Limb (tissue), 2 donors: ENCODE measurements at regions not wholly inside any gene's neighbourhood (a gene's known extent, or its start where the extent isn't known, plus 50 kb on each side); places are given as distances from the start of the nearest gene placed in this dataset.

Experiments used
- DNase-seq, 2 donors: peaks; one replicate each; pipeline ENCODE4 v3.0.0-alpha.2; 2016; ENCODE audit errors: extremely low spot score in 2 of 2

GRCh38 chr21:15365751-15366392, 301.1 kb upstream of the NRIP1 start:
- DNase-seq, result no peak

GRCh38 chr21:15366555-15366954, 301.8 kb upstream of the NRIP1 start:
- DNase-seq, result no peak

GRCh38 chr21:15367061-15367626, 302.3 kb upstream of the NRIP1 start:
- no peak for DNase-seq

DNA sequence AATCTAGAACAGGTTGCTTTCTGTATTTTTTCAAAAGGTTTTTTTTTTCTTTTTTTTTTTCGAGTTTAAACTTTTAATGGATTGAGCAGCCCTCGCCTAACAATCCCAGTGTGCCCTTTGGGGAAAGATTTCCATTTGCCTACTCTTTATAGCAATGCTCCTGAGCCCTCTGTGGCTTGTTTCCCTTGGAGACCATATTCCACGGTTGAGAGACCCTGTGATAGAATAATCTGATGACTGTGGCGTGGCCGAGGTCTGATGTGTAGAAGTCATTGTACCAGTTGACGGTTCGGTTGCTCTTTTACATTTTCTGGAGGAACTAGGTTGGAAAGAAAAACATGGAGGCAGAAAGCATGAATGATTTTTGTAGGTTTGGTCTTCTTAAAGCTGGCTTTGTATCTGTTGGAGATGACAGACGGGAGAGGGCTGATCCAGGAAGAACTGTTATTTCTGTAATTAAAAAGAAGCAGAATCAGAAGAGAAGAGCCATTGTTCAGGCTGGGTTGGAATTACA, 305.7 kb upstream of the NRIP1 start:
- no peak for DNase-seq

GRCh38 chr21:15373941-15374340, 309.1 kb upstream of the NRIP1 start:
- DNase-seq, result no peak

GRCh38 chr21:15379776-15380175, 315.0 kb upstream of the NRIP1 start:
- DNase-seq, result no peak

- DNase-seq, result no peak
Measured at GRCh38 chr21:15383588-15383987, 318.8 kb upstream of the NRIP1 start.

GRCh38 chr21:15390049-15390448, 325.2 kb upstream of the NRIP1 start:
- DNase-seq, result no peak

GRCh38 chr21:15397258-15397657, 332.5 kb upstream of the NRIP1 start:
- no peak for DNase-seq

DNA sequence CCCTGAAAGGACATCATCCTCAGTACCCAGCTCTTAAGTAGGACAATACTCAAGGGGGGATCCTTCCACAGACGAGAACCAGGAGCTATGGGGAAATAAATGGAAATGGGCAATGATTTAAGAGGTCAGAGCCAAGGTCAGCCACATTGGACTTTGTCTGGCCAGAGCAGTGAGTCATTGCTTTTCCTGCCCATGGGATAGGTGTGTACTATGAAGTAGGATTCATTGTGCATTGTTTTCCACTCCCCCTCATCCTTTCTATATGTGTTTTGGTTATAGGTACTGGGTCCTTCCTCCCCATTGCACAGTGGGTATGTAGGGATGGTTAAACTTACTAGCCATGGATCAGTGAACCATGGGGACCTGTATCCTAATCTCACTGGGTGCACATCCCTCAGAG, 328.9 kb upstream of the USP25 start:
- no peak for DNase-seq

- no peak for DNase-seq
Measured at GRCh38 chr21:15401331-15401730, 328.5 kb upstream of the USP25 start.

DNA sequence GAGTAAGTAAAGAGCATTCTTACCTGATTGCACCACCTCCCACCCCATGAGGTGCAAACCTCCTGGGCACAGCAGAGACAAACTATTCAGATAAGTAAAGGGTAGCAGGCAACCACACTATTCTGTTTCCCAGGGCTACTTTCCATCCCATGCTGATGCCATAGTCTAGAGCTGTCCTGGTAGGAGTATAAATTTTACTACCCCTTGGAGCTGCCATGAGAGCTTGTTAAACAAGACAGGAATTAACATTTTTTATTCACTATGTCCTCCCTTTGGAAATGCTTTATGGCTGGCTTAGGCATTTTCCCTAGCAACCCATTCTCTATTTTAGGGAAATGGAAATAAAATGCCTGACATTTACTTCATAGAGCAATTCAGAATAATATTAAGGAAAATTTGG, 324.6 kb upstream of the USP25 start:
- DNase-seq, result no peak

DNA sequence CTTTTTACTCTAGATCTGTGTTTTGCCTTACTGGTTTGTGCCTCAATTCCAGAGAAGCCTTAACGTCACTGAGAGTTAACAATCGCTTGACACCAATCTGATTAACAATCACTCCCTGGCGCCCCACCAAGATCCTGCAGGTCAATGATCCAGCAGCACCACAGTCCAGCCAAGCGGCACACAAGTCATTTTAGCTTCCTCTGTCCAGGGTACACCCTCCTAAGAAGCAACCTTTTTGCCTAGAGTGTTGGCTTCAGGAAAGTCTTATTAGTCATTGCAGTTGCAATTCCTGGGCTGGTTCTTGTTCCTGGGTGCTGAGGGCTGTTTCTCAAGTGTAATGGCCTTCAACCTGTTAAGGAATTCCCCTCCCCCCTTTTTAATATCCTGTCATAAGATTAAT, 323.0 kb upstream of the USP25 start:
- no peak for DNase-seq

DNA sequence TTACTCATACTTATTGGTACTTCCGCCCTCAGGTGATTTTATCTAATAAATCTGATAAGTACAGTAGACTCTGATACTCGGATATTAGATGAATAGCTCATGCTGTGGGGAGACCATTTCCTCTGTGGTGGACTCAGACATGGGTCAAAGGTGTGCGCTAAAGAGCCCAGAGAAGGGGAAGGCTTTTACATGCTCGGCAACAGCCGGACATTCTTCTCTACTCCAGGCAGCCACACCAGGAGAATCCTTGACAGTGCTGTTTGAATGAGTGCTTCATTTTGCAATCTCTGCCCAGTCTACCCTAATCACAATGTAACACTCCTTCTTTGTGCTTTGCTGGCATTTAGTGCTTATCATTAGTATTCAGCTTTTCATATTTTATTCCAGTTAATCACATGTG, 322.2 kb upstream of the USP25 start:
- no peak for DNase-seq

DNA sequence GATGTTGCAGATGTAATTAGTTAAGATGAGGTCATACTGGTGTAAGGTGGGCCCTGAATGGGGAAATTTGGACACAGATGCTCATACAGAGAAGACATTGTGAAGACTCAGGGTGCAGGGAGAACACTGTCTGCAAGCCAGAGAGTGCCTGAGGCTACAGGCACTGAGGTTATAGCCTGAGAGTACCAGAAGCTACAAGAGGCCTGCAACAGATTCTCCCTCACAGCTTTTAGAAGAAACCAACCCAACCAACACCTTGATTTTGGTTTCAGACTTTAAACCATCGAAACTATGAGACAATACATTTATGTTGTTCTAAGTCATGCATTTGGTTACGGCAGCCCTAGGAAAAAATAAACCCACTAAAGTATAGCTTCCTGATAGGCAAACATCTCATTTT, 321.7 kb upstream of the USP25 start:
- DNase-seq, result no peak

DNA sequence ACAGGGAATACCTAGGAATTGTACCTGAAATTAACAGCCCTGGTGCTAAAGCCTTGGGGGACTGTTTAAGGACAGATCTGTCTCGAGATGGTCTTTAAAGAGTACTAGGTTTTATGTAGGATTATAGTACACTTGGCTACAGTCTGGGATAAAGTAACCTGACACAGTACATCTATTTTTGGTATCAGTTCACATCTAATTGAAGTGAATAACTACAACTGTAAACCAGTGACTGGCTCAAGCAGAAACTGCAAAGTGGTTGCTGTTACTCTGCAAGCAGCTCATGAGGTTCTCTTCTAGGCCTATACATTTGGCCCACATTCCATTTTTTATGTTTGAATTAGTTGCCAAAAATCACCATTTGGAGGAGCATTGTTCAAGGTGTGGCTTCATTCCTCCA, 320.8 kb upstream of the USP25 start:
- DNase-seq, result no peak

DNA sequence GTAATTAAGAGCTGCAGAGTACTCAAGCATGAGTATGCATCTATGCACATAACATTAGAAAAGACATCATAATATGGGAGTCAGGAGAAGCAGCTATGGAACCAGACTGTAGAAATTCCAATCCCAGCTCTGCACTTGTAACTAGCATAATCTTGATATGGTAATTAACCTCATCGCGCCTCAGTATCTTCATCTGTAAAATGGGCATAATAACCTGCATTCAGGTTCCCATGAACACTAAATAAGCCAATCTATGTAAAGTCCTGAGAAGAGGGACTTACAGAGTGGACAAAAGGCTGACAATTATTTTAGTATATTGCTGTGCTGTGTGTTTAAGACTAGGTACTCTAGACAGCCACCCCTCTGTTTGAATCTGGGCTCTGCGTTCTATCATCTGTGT, 318.9 kb upstream of the USP25 start:
- no peak for DNase-seq

DNA sequence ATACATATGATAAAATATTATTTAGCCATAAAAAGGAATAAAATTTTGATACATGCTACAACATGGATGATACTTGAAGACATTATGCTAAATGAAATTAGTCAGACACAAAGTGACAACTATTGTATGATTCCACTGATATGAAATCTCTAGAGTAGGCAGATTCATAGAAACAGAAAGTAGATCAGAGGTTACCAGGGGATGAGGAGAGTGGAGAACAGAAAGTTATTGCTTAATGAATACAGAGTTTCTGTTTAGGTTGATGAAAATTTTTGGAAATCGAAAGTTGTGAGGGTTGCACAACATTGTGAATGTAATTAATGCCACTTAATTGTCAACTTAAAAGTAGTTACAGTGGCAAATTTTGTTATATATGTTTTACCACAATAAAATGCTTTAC, 315.7 kb upstream of the USP25 start:
- no peak for DNase-seq

DNA sequence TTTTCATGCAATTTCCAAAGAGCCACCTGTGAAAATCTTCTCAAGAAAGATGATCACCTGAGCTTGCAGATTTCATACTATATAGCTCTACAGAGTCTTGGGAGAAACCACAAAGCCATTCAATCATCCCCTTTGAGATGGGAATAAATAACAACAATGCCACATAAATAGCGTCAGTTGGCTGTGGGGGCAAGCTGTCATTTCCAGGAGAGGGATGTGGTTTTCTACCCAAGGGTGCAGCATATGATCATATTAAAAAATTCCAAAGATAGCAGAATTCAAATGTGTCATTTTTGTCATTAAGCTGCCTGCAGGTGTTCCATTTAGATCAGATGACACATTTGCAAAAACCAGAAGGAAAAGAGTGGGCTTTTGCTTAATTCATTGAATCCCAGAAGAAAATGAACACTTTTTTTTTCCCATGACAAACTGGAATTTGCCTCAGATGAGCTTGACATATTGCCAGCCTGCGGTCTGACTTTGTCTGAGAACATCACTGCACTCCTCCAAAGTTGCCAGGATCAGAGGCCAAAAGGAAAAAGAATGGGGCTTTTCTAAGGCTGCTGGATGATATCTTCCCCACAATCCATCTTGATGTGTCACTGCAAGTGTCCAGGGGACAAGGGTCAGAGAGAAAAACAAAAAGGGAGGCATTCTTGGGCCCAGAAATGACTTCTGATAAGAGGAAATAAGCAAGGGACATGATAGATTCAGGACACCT, 314.1 kb upstream of the USP25 start:
- DNase-seq, result no peak

GRCh38 chr21:15421441-15421881, 308.3 kb upstream of the USP25 start:
- DNase-seq, result no peak

DNA sequence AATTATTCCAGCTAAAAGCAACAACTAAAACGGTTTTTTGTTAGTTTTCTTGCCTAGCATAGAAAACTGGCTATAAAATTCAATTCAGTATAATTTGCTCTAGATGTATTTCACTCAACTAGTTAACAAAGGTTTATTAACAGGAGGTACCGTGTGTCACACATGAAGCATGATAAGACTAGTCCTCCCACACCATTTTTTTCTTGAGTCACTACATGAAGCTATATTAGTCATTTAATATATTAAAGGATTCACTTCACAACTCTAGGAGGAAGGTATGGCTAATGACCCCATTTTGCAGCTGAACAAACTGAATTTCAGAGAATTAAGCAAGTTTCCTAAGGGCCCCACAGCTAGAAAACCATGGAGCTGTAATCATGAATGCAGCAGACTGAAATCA, 307.8 kb upstream of the USP25 start:
- no peak for DNase-seq

DNA sequence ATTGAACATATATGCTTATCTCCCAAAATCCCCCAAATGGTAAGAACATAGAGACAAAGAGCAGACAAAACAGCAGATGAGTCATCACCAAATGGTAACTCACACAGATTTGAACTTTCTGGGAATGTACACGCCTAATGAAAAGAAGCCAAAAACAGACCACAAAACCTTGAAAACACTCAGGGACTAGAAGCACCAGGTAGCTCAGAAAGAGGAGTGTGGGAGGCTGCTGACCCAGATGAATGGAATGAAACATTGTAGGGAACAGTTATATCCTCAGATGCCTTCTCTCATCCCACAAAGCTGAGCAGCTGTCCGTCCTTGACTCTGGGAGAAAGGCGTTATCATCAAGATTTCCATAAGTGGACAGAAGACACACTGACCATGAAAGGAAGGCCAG, 307.0 kb upstream of the USP25 start:
- no peak for DNase-seq
